MM.1S (cell line): ENCODE measurements at regions not wholly inside any gene's neighbourhood (a gene's known extent, or its start where the extent isn't known, plus 50 kb on each side); places are given as distances from the start of the nearest gene placed in this dataset.

ENCODE experiments used
- DNase-seq: peaks from one replicate; pipeline ENCODE4 v3.0.0-alpha.2; 2015
- H2AFZ ChIP-seq: fragments of 300-600 bp; sonication (generic); 2 replicates; pipeline ENCODE4 v1.6.0; 2016; ENCODE audit warnings: antibody characterized with exemption, low read length
- H3F3A ChIP-seq: fragments of 300-600 bp; sonication (generic); 2 replicates; pipeline ENCODE4 v1.6.1; 2016; ENCODE audit warnings: mild to moderate bottlenecking, antibody characterized with exemption, low read length, moderate library complexity, mixed read lengths; ENCODE audit not compliant: insufficient read depth
- H3K27ac ChIP-seq: fragments of 300-600 bp; sonication (generic); 2 replicates; pipeline ENCODE4 v1.5.1; 2016; ENCODE audit warnings: mild to moderate bottlenecking, low read length
- H3K27me3 ChIP-seq: fragments of 300-600 bp; sonication (generic); replicated peaks from 2 replicates; pipeline ENCODE4 v1.6.0; 2016; ENCODE audit warnings: low read length; ENCODE audit not compliant: insufficient read depth
- H3K36me3 ChIP-seq: fragments of 300-600 bp; sonication (generic); replicated peaks from 2 replicates; pipeline ENCODE4 v1.6.1; 2016; ENCODE audit warnings: mild to moderate bottlenecking, low read length, mixed read lengths; ENCODE audit not compliant: insufficient read depth
- H3K4me1 ChIP-seq: fragments of 300-600 bp; sonication (generic); 2 replicates; pipeline ENCODE4 v1.6.1; 2016; ENCODE audit warnings: low read length, mixed read lengths
- H3K4me2 ChIP-seq: fragments of 300-600 bp; sonication (generic); 2 replicates; pipeline ENCODE4 v1.6.0; 2016; ENCODE audit warnings: low read depth, low read length
- H3K4me3 ChIP-seq: fragments of 300-600 bp; sonication (generic); 2 replicates; pipeline ENCODE4 v1.5.1; 2016; ENCODE audit warnings: low read length, mixed read lengths
- H3K79me2 ChIP-seq: fragments of 300-600 bp; sonication (generic); 2 replicates; pipeline ENCODE4 v1.6.1; 2016; ENCODE audit warnings: mixed run types, low read length, mixed read lengths
- H3K9ac ChIP-seq: fragments of 300-600 bp; sonication (generic); 2 replicates; pipeline ENCODE4 v1.6.1; 2016; ENCODE audit warnings: low read length, mixed read lengths
- H3K9me2 ChIP-seq: fragments of 300-600 bp; sonication (generic); replicated peaks from 2 replicates; pipeline ENCODE4 v1.6.1; 2016; ENCODE audit warnings: mild to moderate bottlenecking, low read length, mixed read lengths; ENCODE audit not compliant: insufficient read depth
- H3K9me3 ChIP-seq: fragments of 300-600 bp; sonication (generic); replicated peaks from 2 replicates; pipeline ENCODE4 v1.6.1; 2016; ENCODE audit warnings: mild to moderate bottlenecking, low read length, mixed read lengths; ENCODE audit not compliant: insufficient read depth
- H4K20me1 ChIP-seq: fragments of 300-600 bp; sonication (generic); 2 replicates; pipeline ENCODE4 v1.6.1; 2016; ENCODE audit warnings: mild to moderate bottlenecking, low read length, moderate library complexity, mixed read lengths; ENCODE audit not compliant: insufficient read depth
- EZH2 ChIP-seq: fragments of 300-600 bp; sonication (generic); optimal IDR thresholded peaks from 2 replicates; pipeline ENCODE3; 2017; ENCODE audit warnings: low read depth, mild to moderate bottlenecking, antibody characterized with exemption, low read length, mixed read lengths
- EZH2phosphoT487 ChIP-seq: fragments of 300-600 bp; sonication (generic); IDR thresholded peaks from 2 replicates; pipeline ENCODE4 v1.6.1; 2018; ENCODE audit warnings: antibody characterized with exemption, low read length
- TF ChIP-seq, protein P1 (sequence below): fragments of 300-600 bp; sonication (generic); IDR thresholded peaks from 2 replicates; pipeline ENCODE4 v1.5.1; 2016; ENCODE audit warnings: antibody characterized with exemption, low read length, mixed read lengths

DNA sequence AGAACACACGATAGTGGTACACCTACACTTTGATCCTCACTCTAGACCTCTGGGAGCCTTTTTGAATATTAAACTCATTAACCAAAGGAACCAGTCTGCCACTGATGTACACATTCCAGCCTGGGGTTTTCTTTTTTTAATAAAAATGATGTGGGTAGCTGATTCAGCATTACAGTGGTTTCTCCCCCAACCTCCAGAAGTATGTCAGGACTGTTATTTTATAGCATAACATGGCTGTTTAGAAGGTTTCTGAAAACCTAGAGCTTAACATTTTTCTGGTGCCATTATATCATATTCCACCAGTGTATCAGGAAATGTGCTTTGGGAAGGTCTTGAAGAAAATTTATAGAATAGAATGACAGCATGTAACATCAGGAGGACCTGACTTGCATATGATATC lies 540.9 kb upstream of the WWC1 start:
- Histone ChIP-seq H3K79me2 (no peaks in the 10 kb centered on the region), H3K4me2 (no peak overlapping the region), H2AFZ (no peak overlapping the region), H3K9ac (no peak overlapping the region), H3K9me3 (no peaks in the 10 kb centered on the region), H3K27me3 (no peaks in the 10 kb centered on the region), H3K27ac (no peak overlapping the region), H3K4me1 (no peaks in the 10 kb centered on the region), H3F3A (no peaks in the 10 kb centered on the region), H3K9me2 (no peaks in the 10 kb centered on the region), H3K36me3 (no peaks in the 10 kb centered on the region), H3K4me3 (no peak overlapping the region), H4K20me1 (no peaks in the 10 kb centered on the region)
- no peak for DNase-seq
- TF ChIP-seq EZH2phosphoT487 (no peak), EZH2 (no peak)
- TF ChIP-seq, protein P1, sequence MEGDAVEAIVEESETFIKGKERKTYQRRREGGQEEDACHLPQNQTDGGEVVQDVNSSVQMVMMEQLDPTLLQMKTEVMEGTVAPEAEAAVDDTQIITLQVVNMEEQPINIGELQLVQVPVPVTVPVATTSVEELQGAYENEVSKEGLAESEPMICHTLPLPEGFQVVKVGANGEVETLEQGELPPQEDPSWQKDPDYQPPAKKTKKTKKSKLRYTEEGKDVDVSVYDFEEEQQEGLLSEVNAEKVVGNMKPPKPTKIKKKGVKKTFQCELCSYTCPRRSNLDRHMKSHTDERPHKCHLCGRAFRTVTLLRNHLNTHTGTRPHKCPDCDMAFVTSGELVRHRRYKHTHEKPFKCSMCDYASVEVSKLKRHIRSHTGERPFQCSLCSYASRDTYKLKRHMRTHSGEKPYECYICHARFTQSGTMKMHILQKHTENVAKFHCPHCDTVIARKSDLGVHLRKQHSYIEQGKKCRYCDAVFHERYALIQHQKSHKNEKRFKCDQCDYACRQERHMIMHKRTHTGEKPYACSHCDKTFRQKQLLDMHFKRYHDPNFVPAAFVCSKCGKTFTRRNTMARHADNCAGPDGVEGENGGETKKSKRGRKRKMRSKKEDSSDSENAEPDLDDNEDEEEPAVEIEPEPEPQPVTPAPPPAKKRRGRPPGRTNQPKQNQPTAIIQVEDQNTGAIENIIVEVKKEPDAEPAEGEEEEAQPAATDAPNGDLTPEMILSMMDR: no peak

DNA sequence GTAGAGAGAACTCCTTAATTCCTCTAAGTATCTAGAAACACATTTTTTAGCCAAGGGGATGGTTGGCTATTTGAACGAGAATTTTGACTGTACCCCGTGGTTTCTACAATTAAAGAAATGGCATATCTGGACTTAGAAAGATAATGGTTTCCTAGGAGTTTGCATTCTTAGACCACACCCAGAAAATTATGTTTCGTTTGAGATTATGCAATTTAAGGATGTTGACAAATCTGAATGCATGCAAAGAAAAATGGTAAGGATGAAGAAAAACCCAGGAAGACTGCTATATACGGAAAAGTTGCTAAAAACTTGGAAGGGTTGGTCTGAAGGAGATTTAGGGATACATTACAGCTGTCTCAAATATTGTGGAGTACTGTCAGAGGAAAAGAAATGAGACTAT lies 538.5 kb upstream of the WWC1 start:
- Histone ChIP-seq H3K27ac (no peak overlapping the region), H3K27me3 (no peaks in the 10 kb centered on the region), H3K36me3 (no peaks in the 10 kb centered on the region)

DNA sequence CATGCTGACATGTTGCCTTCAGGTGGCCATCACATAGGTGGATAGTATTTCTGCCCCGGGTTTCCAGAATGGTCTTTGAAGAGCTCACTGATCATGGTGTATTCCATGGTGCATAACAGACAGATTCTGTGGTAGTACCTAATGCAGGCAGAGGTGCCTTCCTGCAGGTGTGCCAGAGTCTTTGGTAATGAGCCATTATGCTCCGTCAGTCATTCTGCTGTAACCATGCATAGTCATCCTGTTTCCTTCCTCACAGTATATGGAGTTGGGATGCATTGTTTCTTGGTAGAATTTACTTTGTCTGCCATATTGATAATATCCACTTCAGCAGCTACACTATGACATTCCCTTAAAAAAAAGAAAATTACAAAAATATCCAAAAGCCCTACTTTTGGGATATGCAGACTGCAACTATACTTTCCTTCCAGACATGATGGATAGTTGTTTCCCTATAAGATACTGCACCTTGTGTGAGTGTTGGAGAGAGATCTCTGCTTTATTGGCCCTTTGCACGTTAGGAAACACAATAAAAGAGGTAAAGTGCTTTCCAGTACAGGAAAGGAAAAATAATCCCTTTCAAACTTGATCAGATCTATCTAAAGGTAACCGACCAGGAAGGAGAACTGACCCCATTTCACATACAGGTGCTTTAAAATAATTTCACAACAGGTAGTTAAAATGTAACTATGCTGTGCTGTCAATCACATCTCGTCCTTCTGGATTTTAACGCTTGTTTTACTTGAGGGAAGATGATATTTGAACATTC lies 537.5 kb upstream of the WWC1 start:
- H2AFZ ChIP-seq: no peak overlapping the region
- no peaks in the 10 kb centered on the region for H3K79me2 ChIP-seq
- no peaks in the 10 kb centered on the region for H3K27me3 ChIP-seq
- no peak overlapping the region for H3K4me3 ChIP-seq
- no peak overlapping the region for H3K9ac ChIP-seq
- H3F3A ChIP-seq: no peaks in the 10 kb centered on the region
- H4K20me1 ChIP-seq: no peaks in the 10 kb centered on the region
- no peak overlapping the region for H3K4me2 ChIP-seq
- no peaks in the 10 kb centered on the region for H3K36me3 ChIP-seq
- no peaks in the 10 kb centered on the region for H3K9me2 ChIP-seq
- no peak for DNase-seq
- no peak overlapping the region for H3K27ac ChIP-seq
- H3K9me3 ChIP-seq: no peaks in the 10 kb centered on the region
- no peaks in the 10 kb centered on the region for H3K4me1 ChIP-seq
- no peak for TF ChIP-seq EZH2
- no peak for TF ChIP-seq EZH2phosphoT487
- TF ChIP-seq, protein P1: no peak

More for the DNA sequence above, 538.5 kb upstream of the WWC1 start:
- H3K79me2 ChIP-seq: no peaks in the 10 kb centered on the region
- H4K20me1 ChIP-seq: no peaks in the 10 kb centered on the region
- no peak for DNase-seq
- no peak overlapping the region for H2AFZ ChIP-seq
- H3K9me3 ChIP-seq: no peaks in the 10 kb centered on the region
- no peaks in the 10 kb centered on the region for H3K9me2 ChIP-seq
- no peak overlapping the region for H3K9ac ChIP-seq
- H3K4me1 ChIP-seq: no peaks in the 10 kb centered on the region
- H3F3A ChIP-seq: no peaks in the 10 kb centered on the region
- no peak overlapping the region for H3K4me3 ChIP-seq
- TF ChIP-seq, protein P1: no peak
- no peak overlapping the region for H3K4me2 ChIP-seq
